Activated T-cell treated with anti-CD3 and anti-CD28 coated beads, Interleukin-2, amount 50 U/mL, for 24 hours (primary cell): ENCODE measurements at regions not wholly inside any gene's neighbourhood (a gene's known extent, or its start where the extent isn't known, plus 50 kb on each side); places are given as distances from the start of the nearest gene placed in this dataset.
"Not testable (repeated sequence)": the region's sequence is repeated elsewhere in the genome, so short reads cannot be mapped to it uniquely, and the experiment has no call there.

Experiments used
- DNase-seq: peaks from one replicate; pipeline ENCODE4 v3.0.0-alpha.2; 2020
- H3K27ac Mint-ChIP-seq: 2 replicates; pipeline ENCODE4 v1.8.0; 2020; ENCODE audit warnings: mild to moderate bottlenecking, mixed read lengths
- H3K27me3 Mint-ChIP-seq: 2 replicates; pipeline ENCODE4 v1.8.0; 2020; ENCODE audit warnings: mixed read lengths
- H3K36me3 Mint-ChIP-seq: 2 replicates; pipeline ENCODE4 v1.8.0; 2020; ENCODE audit warnings: low read depth, mixed read lengths
- H3K4me1 Mint-ChIP-seq: 2 replicates; pipeline ENCODE4 v1.8.0; 2020; ENCODE audit warnings: low read depth, mixed read lengths
- H3K4me3 Mint-ChIP-seq: 2 replicates; pipeline ENCODE4 v1.8.0; 2020; ENCODE audit warnings: mild to moderate bottlenecking, moderate library complexity, mixed read lengths
- H3K9me3 Mint-ChIP-seq: 2 replicates; pipeline ENCODE4 v1.8.0; 2020; ENCODE audit warnings: mixed read lengths

DNA sequence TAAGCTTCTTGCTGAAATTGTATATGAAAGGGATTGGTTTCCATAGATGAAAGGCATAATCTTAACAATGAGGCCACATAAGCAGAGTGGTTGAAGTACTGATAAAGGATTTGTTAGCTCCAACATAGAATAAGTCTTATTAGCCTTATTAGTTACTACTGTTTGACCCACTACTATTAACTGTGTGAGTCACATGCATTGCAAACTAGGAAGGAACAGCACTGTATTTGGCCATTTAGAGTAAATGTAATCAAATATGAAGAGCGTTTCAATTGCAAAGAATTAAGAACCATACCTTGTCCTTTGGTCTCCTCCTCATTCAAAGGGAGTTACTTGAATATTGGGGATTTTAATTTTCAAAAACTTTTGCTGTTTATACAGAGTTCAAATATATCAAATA lies 428.9 kb downstream of the MDFIC start:
- peaks cover 3% of the 10 kb centered on the region for H3K27me3 Mint-ChIP-seq
- H3K4me1 Mint-ChIP-seq, result no peaks in the 10 kb centered on the region

DNA sequence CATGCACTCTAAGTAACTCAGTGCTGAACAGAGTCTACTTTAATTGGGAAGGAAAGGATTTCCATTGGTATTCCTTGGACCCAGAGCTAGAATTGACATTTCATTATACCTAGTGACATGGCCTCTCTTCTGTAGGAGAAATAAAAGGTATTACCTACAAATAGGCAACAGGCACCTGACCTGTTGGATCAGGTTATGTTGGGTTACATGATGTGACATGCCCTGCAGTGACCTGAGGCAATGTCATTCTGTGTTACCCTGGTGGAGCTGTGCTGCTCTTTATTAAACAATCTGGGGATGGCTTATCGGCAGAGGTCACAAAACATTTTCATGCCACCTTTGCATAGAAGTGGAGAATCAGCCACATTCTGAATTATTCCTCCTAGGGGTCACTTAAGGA lies 427.7 kb downstream of the MDFIC start:
- H3K27ac Mint-ChIP-seq, result no peak overlapping the region
- no peak for DNase-seq
- H3K4me3 Mint-ChIP-seq, result no peak overlapping the region
- H3K36me3 Mint-ChIP-seq, result no peaks in the 10 kb centered on the region
- H3K27me3 Mint-ChIP-seq, result peaks cover 3% of the 10 kb centered on the region
- no peaks in the 10 kb centered on the region for H3K4me1 Mint-ChIP-seq
- H3K9me3 Mint-ChIP-seq, result no peaks in the 10 kb centered on the region

More for the DNA sequence above, 428.9 kb downstream of the MDFIC start:
- H3K9me3 Mint-ChIP-seq, result no peaks in the 10 kb centered on the region
- H3K4me3 Mint-ChIP-seq, result no peak overlapping the region
- no peak for DNase-seq
- no peaks in the 10 kb centered on the region for H3K36me3 Mint-ChIP-seq
- H3K27ac Mint-ChIP-seq, result no peak overlapping the region

DNA sequence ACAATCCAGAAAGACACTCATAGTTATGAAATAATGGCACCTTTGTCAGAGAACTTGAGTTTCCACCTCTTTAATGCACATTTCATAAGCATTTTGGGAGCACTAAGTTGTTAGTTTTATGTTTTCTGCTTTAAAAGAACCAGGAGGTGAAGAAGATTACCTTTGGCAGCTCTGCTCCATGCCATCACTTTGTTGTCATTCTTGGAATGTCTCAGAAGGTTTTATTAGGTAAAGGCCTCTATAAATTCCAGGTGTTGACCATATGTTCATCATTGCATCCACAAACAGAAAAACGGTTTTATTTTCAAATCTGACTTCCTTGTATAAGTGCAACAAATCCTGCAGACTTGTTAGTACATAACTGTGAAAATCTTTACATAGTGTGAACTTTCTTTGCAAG lies 424.8 kb downstream of the MDFIC start:
- Mint-ChIP-seq H3K27ac (no peak overlapping the region), H3K9me3 (no peaks in the 10 kb centered on the region), H3K36me3 (no peaks in the 10 kb centered on the region), H3K27me3 (peaks cover 3% of the 10 kb centered on the region), H3K4me1 (no peaks in the 10 kb centered on the region), H3K4me3 (no peak overlapping the region)
- DNase-seq, result no peak

DNA sequence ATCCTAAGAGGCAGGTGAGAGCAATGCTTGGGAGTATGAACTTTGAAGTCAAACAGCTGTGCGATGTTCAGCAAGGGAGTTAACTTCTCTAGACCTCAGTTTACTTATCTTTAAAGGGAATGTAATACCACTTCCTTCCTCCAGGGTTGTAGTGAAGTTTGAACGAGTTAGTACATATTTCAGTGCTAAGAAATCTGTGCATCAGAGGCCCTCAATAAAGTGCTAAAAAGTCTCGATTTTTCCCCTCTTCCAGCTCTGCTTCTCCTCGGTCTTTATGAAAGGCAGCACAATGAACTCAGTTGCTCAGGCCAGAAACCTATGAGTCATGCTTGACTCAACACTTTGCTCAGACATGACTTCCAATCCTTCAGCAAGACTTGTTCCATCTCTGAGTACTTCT lies 418.9 kb downstream of the MDFIC start:
- Mint-ChIP-seq H3K9me3 (no peaks in the 10 kb centered on the region), H3K27ac (no peak overlapping the region), H3K4me1 (peaks cover 8% of the 10 kb centered on the region), H3K36me3 (no peaks in the 10 kb centered on the region), H3K4me3 (no peak overlapping the region), H3K27me3 (no peaks in the 10 kb centered on the region)
- DNase-seq, result no peak

DNA sequence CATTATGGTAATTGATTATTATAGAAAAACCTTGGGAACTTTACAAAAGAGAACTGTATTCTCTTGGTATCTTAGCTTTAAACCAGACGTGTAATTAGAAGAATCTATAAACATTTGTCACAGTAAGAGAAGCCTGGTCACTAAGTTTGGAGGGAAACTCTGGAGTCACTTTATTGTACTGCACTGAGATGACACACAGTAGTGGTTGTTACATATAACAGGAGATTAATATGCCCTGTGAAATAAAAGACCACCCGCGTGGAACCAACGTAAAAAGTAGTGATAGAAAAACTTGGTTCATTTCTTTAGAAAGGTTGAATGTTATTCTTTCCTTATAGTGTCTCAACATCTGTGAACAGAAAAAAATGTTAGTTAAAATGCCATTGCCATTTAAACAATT lies 416.1 kb downstream of the MDFIC start:
- no peaks in the 10 kb centered on the region for H3K27me3 Mint-ChIP-seq
- H3K4me1 Mint-ChIP-seq, result peaks cover 8% of the 10 kb centered on the region
- H3K27ac Mint-ChIP-seq, result no peak overlapping the region
- no peaks in the 10 kb centered on the region for H3K9me3 Mint-ChIP-seq
- no peak for DNase-seq
- no peak overlapping the region for H3K4me3 Mint-ChIP-seq
- no peaks in the 10 kb centered on the region for H3K36me3 Mint-ChIP-seq

DNA sequence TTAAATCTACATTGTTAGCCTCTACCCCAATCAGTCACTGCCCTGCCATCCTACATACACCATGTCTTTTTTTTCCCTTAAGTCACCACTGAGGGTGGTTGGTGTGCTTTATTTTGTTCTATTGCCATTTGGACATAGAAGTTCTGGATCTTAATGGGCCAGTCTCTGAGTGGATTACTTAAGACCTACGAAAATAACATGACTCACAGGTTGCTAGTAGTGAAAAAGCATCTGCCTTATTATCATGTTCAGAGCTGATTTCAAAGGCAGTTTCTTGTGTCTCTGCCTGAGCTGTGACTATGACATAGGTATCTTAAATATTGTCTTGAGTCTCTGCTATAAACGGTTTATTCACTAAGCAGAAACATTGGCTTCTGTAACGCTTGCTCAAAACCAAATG lies 410.8 kb downstream of the MDFIC start:
- Mint-ChIP-seq H3K9me3 (no peaks in the 10 kb centered on the region), H3K36me3 (no peaks in the 10 kb centered on the region), H3K27me3 (no peaks in the 10 kb centered on the region), H3K27ac (no peak overlapping the region), H3K4me3 (no peak overlapping the region), H3K4me1 (no peaks in the 10 kb centered on the region)
- no peak for DNase-seq

DNA sequence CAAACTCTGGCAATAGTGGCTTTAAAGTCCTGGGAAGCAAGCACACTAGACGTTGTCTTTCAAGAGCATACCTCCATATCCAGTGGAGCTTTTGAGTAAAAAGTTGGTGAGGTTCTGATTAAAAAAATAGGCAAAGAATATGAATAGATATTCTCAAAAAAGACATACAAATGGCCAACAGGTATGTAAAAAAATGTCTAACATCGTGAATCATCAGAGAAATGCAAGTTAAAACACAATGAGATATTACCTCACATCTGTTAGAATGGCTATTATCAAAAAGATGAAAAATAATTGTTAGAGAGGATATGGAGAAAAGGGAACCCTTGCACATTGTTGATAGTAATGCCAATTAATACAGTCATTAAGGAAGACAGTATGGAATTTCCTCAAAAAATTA lies 407.1 kb downstream of the MDFIC start:
- H3K4me3 Mint-ChIP-seq, result no peak overlapping the region
- no peak for DNase-seq
- H3K36me3 Mint-ChIP-seq, result no peaks in the 10 kb centered on the region
- no peaks in the 10 kb centered on the region for H3K9me3 Mint-ChIP-seq
- no peak overlapping the region for H3K27ac Mint-ChIP-seq
- peaks cover 4% of the 10 kb centered on the region for H3K4me1 Mint-ChIP-seq
- H3K27me3 Mint-ChIP-seq, result no peaks in the 10 kb centered on the region

DNA sequence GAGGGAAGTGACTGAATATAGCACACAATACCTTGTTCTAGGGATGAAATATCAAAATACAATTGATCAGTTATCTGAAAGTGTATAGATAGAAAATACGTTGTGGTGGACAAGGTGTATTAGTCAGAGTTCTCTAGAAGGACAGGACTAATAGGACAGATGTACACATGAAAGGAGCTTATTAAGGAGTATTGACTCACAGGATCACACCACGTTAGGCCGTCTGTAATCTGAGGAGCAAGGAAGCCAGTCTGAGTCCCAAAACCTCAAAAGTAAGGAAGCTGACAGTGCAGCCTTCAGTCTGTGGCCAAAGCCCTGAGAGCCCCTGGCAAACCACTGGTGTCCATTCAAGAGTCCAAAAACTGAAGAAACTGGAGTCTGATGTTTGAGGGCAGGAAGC lies 406.1 kb downstream of the MDFIC start:
- Mint-ChIP-seq H3K36me3 (no peaks in the 10 kb centered on the region), H3K9me3 (no peaks in the 10 kb centered on the region), H3K4me1 (peaks cover 4% of the 10 kb centered on the region), H3K4me3 (no peak overlapping the region), H3K27me3 (no peaks in the 10 kb centered on the region), H3K27ac (no peak overlapping the region)
- no peak for DNase-seq

DNA sequence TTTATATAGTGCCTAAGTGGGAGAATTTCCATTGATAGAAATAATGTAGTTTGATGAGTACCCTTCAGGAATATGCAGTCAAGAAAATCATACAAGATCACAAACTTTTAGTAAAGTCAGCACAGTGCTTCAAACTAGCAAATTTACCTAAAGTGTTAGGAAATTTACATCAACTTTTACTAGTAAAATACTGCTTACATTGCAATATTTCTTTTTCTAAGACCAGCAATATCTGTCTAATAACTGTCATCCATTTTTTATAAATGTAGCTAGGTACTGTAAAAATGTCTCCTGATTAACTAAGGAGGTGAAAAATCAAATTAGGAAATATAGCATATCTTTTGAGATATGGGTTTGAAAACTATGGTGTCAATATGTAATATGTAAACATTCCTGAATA lies 405.4 kb downstream of the MDFIC start:
- no peaks in the 10 kb centered on the region for H3K36me3 Mint-ChIP-seq
- H3K4me3 Mint-ChIP-seq, result no peak overlapping the region
- H3K27ac Mint-ChIP-seq, result no peak overlapping the region
- no peaks in the 10 kb centered on the region for H3K9me3 Mint-ChIP-seq
- peaks cover 4% of the 10 kb centered on the region for H3K4me1 Mint-ChIP-seq
- H3K27me3 Mint-ChIP-seq, result no peaks in the 10 kb centered on the region
- DNase-seq, result no peak

DNA sequence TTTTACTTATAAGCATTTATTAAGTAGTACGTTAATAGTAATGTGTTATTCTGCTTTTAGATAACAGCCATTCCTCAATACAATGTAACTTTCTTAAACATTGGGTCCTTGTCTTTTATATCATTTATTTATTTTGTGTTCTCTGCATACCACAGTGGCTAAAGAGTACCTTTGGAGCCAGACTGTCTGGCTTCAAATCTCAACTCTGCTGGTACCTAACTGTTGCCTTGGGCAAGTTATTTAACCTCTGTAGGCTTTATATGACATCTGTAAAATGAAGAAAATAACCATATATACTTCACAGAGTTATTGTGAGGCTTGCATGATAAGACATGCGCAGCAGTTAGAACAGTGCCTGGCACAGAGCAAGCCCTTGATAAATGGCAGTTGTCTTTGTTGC lies 397.6 kb downstream of the MDFIC start:
- Mint-ChIP-seq H3K4me1 (no peaks in the 10 kb centered on the region), H3K36me3 (no peaks in the 10 kb centered on the region)

DNA sequence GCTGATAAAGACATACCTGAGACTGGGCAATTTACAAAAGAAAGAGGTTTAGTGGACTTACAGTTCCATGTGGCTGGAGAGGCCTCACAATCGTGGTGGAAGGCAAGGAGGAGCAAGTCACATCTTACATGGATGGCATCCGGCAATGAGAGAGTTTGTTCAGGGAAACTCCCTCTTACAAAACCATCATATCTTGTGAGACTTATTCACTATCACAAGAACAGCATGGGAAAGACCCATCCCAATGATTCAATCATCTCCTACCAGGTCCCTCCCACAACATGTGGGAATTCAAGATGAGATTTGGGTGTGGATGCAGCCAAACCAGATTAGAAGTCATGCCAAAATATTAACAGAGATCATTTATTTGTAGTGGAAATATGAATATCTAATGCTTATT lies 388.4 kb downstream of the MDFIC start:
- not testable (repeated sequence) for H3K36me3 Mint-ChIP-seq, H3K27me3 Mint-ChIP-seq, H3K9me3 Mint-ChIP-seq, H3K4me1 Mint-ChIP-seq, H3K4me3 Mint-ChIP-seq, H3K27ac Mint-ChIP-seq, DNase-seq

More for the DNA sequence above, 397.6 kb downstream of the MDFIC start:
- no peak for DNase-seq
- Mint-ChIP-seq H3K27me3 (peaks cover 5% of the 10 kb centered on the region), H3K27ac (no peak overlapping the region), H3K4me3 (no peak overlapping the region), H3K9me3 (no peaks in the 10 kb centered on the region)

DNA sequence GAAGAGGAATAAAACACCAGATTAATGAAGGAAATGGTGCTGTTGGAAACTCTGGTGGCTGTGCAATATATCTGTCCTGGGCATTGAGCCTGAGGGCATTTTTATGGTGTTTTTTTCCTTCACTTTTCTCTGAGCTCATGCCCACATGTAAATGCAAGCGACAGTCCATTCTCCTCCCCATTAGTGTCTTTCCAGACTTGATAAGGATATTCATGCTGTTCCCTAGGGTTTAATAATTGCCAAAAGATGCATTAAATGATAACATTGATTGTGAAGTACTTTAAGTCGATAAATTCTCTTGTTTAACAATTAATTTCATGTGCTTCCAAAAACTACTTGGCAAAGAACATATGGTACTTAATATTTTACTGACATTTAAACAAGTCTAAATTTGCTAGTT lies 384.7 kb downstream of the MDFIC start:
- Mint-ChIP-seq H3K27ac (no peak overlapping the region), H3K27me3 (no peaks in the 10 kb centered on the region), H3K4me1 (no peaks in the 10 kb centered on the region), H3K36me3 (no peaks in the 10 kb centered on the region), H3K9me3 (no peaks in the 10 kb centered on the region), H3K4me3 (no peak overlapping the region)
- no peak for DNase-seq

DNA sequence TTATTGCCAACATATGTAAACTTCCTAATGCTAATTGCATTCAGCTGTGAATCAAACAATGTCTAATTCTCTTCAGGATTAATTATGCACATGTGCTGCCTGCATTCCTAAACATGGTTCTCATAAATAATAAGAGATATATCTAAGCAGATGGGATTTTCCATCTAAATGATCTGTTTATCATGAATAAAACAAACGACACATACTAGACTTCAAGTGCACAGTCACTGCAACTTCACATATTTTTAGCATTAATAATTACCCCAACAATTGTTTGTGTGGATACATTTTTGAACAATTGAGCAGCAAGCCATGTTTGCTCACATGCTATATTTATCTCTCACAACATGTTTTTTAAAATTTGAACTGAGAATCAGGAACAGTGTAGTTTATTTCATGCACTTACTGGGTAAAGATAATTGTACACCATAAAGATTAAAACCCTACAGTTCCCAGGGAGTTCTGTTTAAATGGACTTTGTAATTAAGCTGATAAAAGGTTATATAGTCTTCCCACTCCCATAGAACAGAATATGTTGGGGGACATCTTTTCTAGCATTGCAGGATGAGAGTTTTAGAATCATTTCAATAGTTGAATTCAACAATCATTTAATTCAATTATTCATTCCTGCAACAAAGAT lies 378.5 kb downstream of the MDFIC start:
- no peak for DNase-seq
- Mint-ChIP-seq H3K27me3 (no peaks in the 10 kb centered on the region), H3K4me1 (no peaks in the 10 kb centered on the region), H3K9me3 (no peaks in the 10 kb centered on the region), H3K36me3 (no peaks in the 10 kb centered on the region), H3K27ac (no peak overlapping the region), H3K4me3 (no peak overlapping the region)

DNA sequence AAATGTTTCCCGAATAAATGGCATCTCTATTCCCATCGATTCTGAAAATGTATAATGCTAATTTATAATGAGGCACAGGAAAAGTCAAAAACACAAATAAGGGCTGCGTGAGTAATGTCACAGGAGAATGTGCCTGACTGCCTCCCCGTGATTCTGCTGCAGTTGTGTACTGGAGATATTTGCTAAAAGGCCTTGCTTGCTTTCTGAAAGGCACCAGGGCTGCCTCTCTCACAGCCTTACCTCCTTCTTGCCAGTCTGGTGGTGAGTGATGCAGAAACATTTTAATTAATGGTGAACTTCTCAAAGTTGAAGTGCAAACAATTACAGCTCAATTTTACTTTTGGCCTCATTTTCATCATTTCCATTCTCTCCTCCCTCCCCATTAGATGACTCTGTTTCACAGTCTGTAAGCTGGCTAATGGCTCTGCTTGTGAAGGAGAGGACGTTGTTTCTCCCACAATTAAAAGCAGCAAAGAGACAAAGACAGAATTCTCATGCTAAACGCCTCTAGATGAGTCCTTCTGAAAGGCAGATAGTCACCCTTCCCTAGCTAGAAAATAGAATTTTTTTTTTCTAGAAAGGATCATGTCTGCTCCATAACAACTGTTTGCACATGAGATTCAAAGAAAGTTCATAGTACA lies 377.6 kb downstream of the MDFIC start:
- no peak overlapping the region for H3K4me3 Mint-ChIP-seq
- no peaks in the 10 kb centered on the region for H3K9me3 Mint-ChIP-seq
- H3K27ac Mint-ChIP-seq, result no peak overlapping the region
- no peaks in the 10 kb centered on the region for H3K4me1 Mint-ChIP-seq
- H3K27me3 Mint-ChIP-seq, result no peaks in the 10 kb centered on the region
- no peak for DNase-seq
- H3K36me3 Mint-ChIP-seq, result no peaks in the 10 kb centered on the region

DNA sequence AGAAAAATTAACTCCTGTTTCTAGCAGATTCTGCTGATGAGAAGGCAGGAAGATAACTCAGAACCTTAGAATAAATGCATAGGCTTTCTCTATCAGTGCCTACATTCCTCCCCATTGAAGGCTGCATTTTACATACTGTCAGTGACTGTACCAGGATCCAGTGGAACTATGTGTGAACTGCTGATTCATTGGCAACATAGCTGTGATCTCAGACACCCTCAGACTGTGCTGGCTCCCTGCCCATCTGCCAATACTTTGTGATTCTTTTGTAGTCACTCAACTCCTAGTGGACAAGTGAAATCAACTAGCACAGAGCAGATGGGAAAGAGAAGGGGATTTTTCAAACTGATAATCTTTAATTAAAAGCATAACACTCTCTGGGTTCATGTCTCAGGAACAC lies 375.8 kb downstream of the MDFIC start:
- Mint-ChIP-seq H3K9me3 (no peaks in the 10 kb centered on the region), H3K27ac (no peak overlapping the region), H3K4me3 (no peak overlapping the region), H3K27me3 (no peaks in the 10 kb centered on the region), H3K36me3 (no peaks in the 10 kb centered on the region), H3K4me1 (no peaks in the 10 kb centered on the region)
- DNase-seq, result no peak
